H9 (cell line): ENCODE measurements at regions not wholly inside any gene's neighbourhood (a gene's known extent, or its start where the extent isn't known, plus 50 kb on each side); places are given as distances from the start of the nearest gene placed in this dataset.

Experiments
- DNase-seq: peaks from one replicate; pipeline ENCODE4 v3.0.0-alpha.2; 2017
- H2AFZ ChIP-seq: one replicate; pipeline ENCODE4 v1.6.1; 2013; ENCODE audit warnings: mild to moderate bottlenecking, low read length, control low read depth, moderate library complexity
- H2AK5ac ChIP-seq: 2 replicates; pipeline ENCODE4 v1.6.1; 2013; ENCODE audit warnings: low read length, control low read depth, mixed read lengths; ENCODE audit not compliant: insufficient read length
- H2BK120ac ChIP-seq: one replicate; pipeline ENCODE4 v1.6.1; 2013; ENCODE audit warnings: low read depth, mild to moderate bottlenecking, low read length, control low read depth, inconsistent platforms; ENCODE audit not compliant: poor library complexity, severe bottlenecking
- H2BK12ac ChIP-seq: 2 replicates; pipeline ENCODE4 v1.6.1; 2013; ENCODE audit warnings: low read length, control low read depth, mixed read lengths, low read depth; ENCODE audit not compliant: insufficient read length
- H2BK15ac ChIP-seq: 2 replicates; pipeline ENCODE4 v1.6.1; 2013; ENCODE audit warnings: low read depth, low read length, control low read depth
- H2BK20ac ChIP-seq: one replicate; pipeline ENCODE4 v1.6.1; 2013; ENCODE audit warnings: low read depth, mild to moderate bottlenecking, low read length, control low read depth, inconsistent platforms; ENCODE audit not compliant: poor library complexity, severe bottlenecking
- H2BK5ac ChIP-seq: 2 replicates; pipeline ENCODE4 v1.6.1; 2013; ENCODE audit warnings: low read length, control low read depth, mixed read lengths; ENCODE audit not compliant: insufficient read length
- H3K14ac ChIP-seq: 2 replicates; pipeline ENCODE4 v1.6.1; 2013; ENCODE audit warnings: low read length, control low read depth; ENCODE audit not compliant: insufficient read depth
- H3K18ac ChIP-seq: 2 replicates; pipeline ENCODE4 v1.6.1; 2013; ENCODE audit warnings: low read depth, mild to moderate bottlenecking, mixed read lengths, low read length, control low read depth; ENCODE audit not compliant: insufficient read length
- H3K23ac ChIP-seq: 2 replicates; pipeline ENCODE4 v1.6.1; 2013; ENCODE audit warnings: low read length, control low read depth, mixed read lengths, low read depth; ENCODE audit not compliant: insufficient read length
- H3K23me2 ChIP-seq: 2 replicates; pipeline ENCODE4 v1.6.1; 2013; ENCODE audit warnings: low read depth, mild to moderate bottlenecking, mixed read lengths, low read length, control low read depth; ENCODE audit not compliant: insufficient read length, poor library complexity, severe bottlenecking
- H3K27ac ChIP-seq: 2 replicates; pipeline ENCODE4 v1.5.1; 2013; ENCODE audit warnings: low read length, control low read depth, mixed read lengths, low read depth; ENCODE audit not compliant: insufficient read length
- H3K27me3 ChIP-seq: 2 replicates; pipeline ENCODE4 v1.6.1; 2013; ENCODE audit warnings: low read length, control low read depth, inconsistent platforms; ENCODE audit not compliant: insufficient read depth
- H3K4ac ChIP-seq: 2 replicates; pipeline ENCODE4 v1.6.1; 2013; ENCODE audit warnings: low read depth, mild to moderate bottlenecking, control low read depth, inconsistent platforms, low read length, moderate library complexity
- H3K4me1 ChIP-seq: 2 replicates; pipeline ENCODE4 v1.6.1; 2013; ENCODE audit warnings: low read length, control low read depth, inconsistent platforms; ENCODE audit not compliant: insufficient read depth
- H3K4me2 ChIP-seq: 2 replicates; pipeline ENCODE4 v1.6.1; 2013; ENCODE audit warnings: low read length, control low read depth, mixed read lengths; ENCODE audit not compliant: insufficient read length, insufficient read depth
- H3K56ac ChIP-seq: 2 replicates; pipeline ENCODE4 v1.6.1; 2013; ENCODE audit warnings: low read depth, mild to moderate bottlenecking, mixed read lengths, low read length, control low read depth; ENCODE audit not compliant: insufficient read length
- H3K79me1 ChIP-seq: 2 replicates; pipeline ENCODE4 v1.6.1; 2013; ENCODE audit warnings: low read depth, mild to moderate bottlenecking, moderate library complexity, low read length, control low read depth, inconsistent platforms; ENCODE audit not compliant: insufficient read depth, poor library complexity, severe bottlenecking
- H3K79me2 ChIP-seq: 2 replicates; pipeline ENCODE4 v1.6.1; 2013; ENCODE audit warnings: low read length, control low read depth, inconsistent platforms; ENCODE audit not compliant: insufficient read depth
- H3K9ac ChIP-seq: 2 replicates; pipeline ENCODE4 v1.6.1; 2013; ENCODE audit warnings: low read length, control low read depth, mixed read lengths; ENCODE audit not compliant: insufficient read length; ENCODE audit errors: extremely low read depth
- H3K9me3 ChIP-seq: one replicate; pipeline ENCODE4 v1.6.1; 2013; ENCODE audit warnings: low read depth, low read length, inconsistent platforms; ENCODE audit not compliant: control insufficient read depth
- H3T11ph ChIP-seq: one replicate; pipeline ENCODE4 v1.6.1; 2013; ENCODE audit warnings: mild to moderate bottlenecking, low read length, control low read depth, inconsistent platforms
- H4K20me1 ChIP-seq: one replicate; pipeline ENCODE4 v1.6.1; 2013; ENCODE audit not compliant: control insufficient read depth, insufficient read length, insufficient read depth
- H4K5ac ChIP-seq: 2 replicates; pipeline ENCODE4 v1.6.1; 2013; ENCODE audit warnings: low read depth, mild to moderate bottlenecking, mixed read lengths, low read length, control low read depth; ENCODE audit not compliant: insufficient read length
- H4K8ac ChIP-seq: replicated peaks from 2 replicates; pipeline ENCODE4 v1.6.1; 2013; ENCODE audit warnings: low read length, control low read depth, mixed read lengths, low read depth; ENCODE audit not compliant: insufficient read length
- H4K91ac ChIP-seq: 2 replicates; pipeline ENCODE4 v1.6.1; 2013; ENCODE audit warnings: low read depth, mild to moderate bottlenecking, moderate library complexity, mixed read lengths, low read length, control low read depth; ENCODE audit not compliant: insufficient read length
- H3K27ac Mint-ChIP-seq, 3 experiments: 2 replicates in 2 of 3; 3 replicates in 1 of 3; pipeline ENCODE4 v1.8.0; 2020 to 2021; ENCODE audit warnings: mixed read lengths in 3 of 3, mild to moderate bottlenecking in 1 of 3, moderate library complexity in 1 of 3
- H3K27me3 Mint-ChIP-seq: 2 replicates; pipeline ENCODE4 v1.8.0; 2021; ENCODE audit warnings: low read depth, mild to moderate bottlenecking, moderate library complexity, mixed read lengths
- H3K36me3 Mint-ChIP-seq, 3 experiments: 2 replicates in 2 of 3; 3 replicates in 1 of 3; pipeline ENCODE4 v1.8.0; 2020 to 2021; ENCODE audit warnings: low read depth in 3 of 3, mixed read lengths in 3 of 3; ENCODE audit not compliant: insufficient read depth in 1 of 3
- H3K4me1 Mint-ChIP-seq, 2 experiments: 2 replicates each; pipeline ENCODE4 v1.8.0; 2020; ENCODE audit warnings: mixed read lengths in 2 of 2
- H3K4me3 Mint-ChIP-seq, 2 experiments: 2 replicates in 1 of 2; 3 replicates in 1 of 2; pipeline ENCODE4 v1.8.0; 2020 to 2021; ENCODE audit warnings: mild to moderate bottlenecking in 2 of 2, mixed read lengths in 2 of 2, moderate library complexity in 1 of 2
- H3K9me3 Mint-ChIP-seq, 2 experiments: 2 replicates in 1 of 2; 3 replicates in 1 of 2; pipeline ENCODE4 v1.8.0; 2020; ENCODE audit warnings: mild to moderate bottlenecking in 2 of 2, mixed read lengths in 2 of 2, moderate library complexity in 1 of 2
- WGBS: extraction: QIAGEN DNeasy Blood & Tissue Kit; methylation state at CpG from one replicate; pipeline ENCODE4 v1.1.7; 2013; ENCODE audit warnings: missing lambda C conversion rate, low lambda C conversion rate, mixed read lengths; ENCODE audit not compliant: insufficient read length; ENCODE audit errors: extremely low coverage; 5-methylcytosine and 5-hydroxymethylcytosine counted together
- TF ChIP-seq, protein P1 (sequence below): fragments of 200-600 bp; sonication (generic); conservative IDR thresholded peaks from 3 replicates; pipeline ENCODE4 v1.8.0; 2021; ENCODE audit warnings: antibody characterized with exemption, mild to moderate bottlenecking

- H3K4ac ChIP-seq, result no peak overlapping the region
- H3K27ac ChIP-seq, result no peak overlapping the region
- DNase-seq, result no peak
- no peaks in the 10 kb centered on the region for H4K20me1 ChIP-seq
- H4K91ac ChIP-seq, result no peak overlapping the region
- no peak overlapping the region for H2BK12ac ChIP-seq
- H2BK15ac ChIP-seq, result no peak overlapping the region
- H3K56ac ChIP-seq, result no peak overlapping the region
- no CpG with 5 or more reads among the region's 9 CpGs for WGBS
- H3K23ac ChIP-seq, result no peak overlapping the region
- no peaks in the 10 kb centered on the region for H3K27me3 ChIP-seq
- no peak overlapping the region for H2BK120ac ChIP-seq
- TF ChIP-seq, protein P1, sequence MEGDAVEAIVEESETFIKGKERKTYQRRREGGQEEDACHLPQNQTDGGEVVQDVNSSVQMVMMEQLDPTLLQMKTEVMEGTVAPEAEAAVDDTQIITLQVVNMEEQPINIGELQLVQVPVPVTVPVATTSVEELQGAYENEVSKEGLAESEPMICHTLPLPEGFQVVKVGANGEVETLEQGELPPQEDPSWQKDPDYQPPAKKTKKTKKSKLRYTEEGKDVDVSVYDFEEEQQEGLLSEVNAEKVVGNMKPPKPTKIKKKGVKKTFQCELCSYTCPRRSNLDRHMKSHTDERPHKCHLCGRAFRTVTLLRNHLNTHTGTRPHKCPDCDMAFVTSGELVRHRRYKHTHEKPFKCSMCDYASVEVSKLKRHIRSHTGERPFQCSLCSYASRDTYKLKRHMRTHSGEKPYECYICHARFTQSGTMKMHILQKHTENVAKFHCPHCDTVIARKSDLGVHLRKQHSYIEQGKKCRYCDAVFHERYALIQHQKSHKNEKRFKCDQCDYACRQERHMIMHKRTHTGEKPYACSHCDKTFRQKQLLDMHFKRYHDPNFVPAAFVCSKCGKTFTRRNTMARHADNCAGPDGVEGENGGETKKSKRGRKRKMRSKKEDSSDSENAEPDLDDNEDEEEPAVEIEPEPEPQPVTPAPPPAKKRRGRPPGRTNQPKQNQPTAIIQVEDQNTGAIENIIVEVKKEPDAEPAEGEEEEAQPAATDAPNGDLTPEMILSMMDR, result no peak
- Mint-ChIP-seq H3K4me1 (peaks cover 19 to 22% of the 10 kb centered on the region in 2 experiments), H3K27me3 (peaks cover 5% of the 10 kb centered on the region; the same call in 1 of the 2 replicates), H3K27ac (no peak overlapping the region), H3K36me3 (no peaks in the 10 kb centered on the region), H3K9me3 (no peaks in the 10 kb centered on the region), H3K4me3 (no peak overlapping the region)
- H3K79me1 ChIP-seq, result no peaks in the 10 kb centered on the region
- H3K18ac ChIP-seq, result no peak overlapping the region
- H3K4me2 ChIP-seq, result no peak overlapping the region
- H3K9ac ChIP-seq, result no peak overlapping the region
- no peaks in the 10 kb centered on the region for H3K79me2 ChIP-seq
- H3K14ac ChIP-seq, result no peak overlapping the region
- H2AK5ac ChIP-seq, result no peak overlapping the region
- H4K8ac ChIP-seq, result no peak overlapping the region
- no peak overlapping the region for H2AFZ ChIP-seq
- no peak overlapping the region for H3T11ph ChIP-seq
- H2BK20ac ChIP-seq, result no peak overlapping the region
- H3K4me1 ChIP-seq, result peaks cover 3% of the 10 kb centered on the region; the same call in 1 of the 2 replicates
- no peak overlapping the region for H4K5ac ChIP-seq
- H3K9me3 ChIP-seq, result no peaks in the 10 kb centered on the region
- H3K23me2 ChIP-seq, result no peaks in the 10 kb centered on the region
- no peak overlapping the region for H2BK5ac ChIP-seq
These were observed 335.4 kb downstream of the CXCL12 start for GRCh38 chr10:44049301-44050015.
